ENCODE measurements at regions not wholly inside any gene's neighbourhood (a gene's known extent, or its start where the extent isn't known, plus 50 kb on each side); places are given as distances from the start of the nearest gene placed in this dataset.
"Not testable (repeated sequence)": the region's sequence is repeated elsewhere in the genome, so short reads cannot be mapped to it uniquely, and the experiment has no call there.

DNA sequence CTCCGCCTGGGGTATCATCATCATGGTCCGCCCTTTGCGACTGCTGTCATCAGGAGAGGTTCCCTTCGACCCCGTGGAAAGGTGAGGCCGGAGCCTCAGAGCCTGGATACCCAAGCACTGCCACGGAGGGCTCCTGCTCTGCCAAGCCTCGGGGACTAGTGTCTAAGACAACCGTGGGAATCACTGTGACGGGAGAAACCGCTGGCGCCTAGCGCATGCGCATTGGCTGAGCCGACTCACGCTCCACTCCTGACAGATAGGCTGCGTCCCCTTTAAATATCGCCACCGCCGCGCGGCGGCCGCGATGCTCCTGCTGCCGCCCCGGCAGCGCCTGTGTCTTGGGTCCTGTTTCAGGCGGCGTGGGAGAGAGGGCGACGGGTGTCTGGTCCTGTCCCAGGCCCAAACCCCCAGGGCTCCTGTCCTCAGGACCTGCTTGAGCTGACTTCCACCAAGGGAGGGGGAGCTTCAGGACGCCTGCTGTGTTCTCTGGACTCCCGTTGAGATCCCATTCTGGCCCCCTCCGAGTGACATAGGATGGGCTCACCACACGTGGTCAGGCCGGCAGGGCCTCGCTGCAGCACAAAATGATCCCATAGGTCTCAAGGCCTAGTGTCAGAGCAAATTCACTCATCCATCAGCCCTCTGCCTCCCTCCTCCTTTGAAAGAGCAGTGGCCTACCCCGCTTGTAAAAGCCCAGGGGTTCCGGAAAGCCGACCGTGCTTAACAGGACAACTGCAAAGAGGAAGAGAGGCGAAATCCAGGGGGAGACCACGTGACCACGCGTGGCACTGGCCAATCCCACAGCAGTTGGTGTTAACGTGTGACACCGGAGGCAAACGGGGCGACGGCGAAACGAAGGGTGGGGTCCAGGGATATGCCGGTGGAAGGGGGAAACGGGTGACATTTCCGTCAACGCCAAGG, 707.2 kb upstream of the TPTE start:
- not testable (repeated sequence) for TF ChIP-seq POLR2A (IDR thresholded peaks at IDR 0.05)
- TF ChIP-seq, protein P1, sequence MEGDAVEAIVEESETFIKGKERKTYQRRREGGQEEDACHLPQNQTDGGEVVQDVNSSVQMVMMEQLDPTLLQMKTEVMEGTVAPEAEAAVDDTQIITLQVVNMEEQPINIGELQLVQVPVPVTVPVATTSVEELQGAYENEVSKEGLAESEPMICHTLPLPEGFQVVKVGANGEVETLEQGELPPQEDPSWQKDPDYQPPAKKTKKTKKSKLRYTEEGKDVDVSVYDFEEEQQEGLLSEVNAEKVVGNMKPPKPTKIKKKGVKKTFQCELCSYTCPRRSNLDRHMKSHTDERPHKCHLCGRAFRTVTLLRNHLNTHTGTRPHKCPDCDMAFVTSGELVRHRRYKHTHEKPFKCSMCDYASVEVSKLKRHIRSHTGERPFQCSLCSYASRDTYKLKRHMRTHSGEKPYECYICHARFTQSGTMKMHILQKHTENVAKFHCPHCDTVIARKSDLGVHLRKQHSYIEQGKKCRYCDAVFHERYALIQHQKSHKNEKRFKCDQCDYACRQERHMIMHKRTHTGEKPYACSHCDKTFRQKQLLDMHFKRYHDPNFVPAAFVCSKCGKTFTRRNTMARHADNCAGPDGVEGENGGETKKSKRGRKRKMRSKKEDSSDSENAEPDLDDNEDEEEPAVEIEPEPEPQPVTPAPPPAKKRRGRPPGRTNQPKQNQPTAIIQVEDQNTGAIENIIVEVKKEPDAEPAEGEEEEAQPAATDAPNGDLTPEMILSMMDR (IDR thresholded peaks at IDR 0.05), result not testable (repeated sequence)
